WTC11 (cell line): ENCODE measurements at regions not wholly inside any gene's neighbourhood (a gene's known extent, or its start where the extent isn't known, plus 50 kb on each side); places are given as distances from the start of the nearest gene placed in this dataset.

Experiments
- CREB1 ChIP-seq: sonication (generic); formaldehyde crosslinking; IDR thresholded peaks from 2 replicates; pipeline ENCODE4 v1.8.0; 2023; ENCODE audit warnings: mild to moderate bottlenecking, missing genetic modification reagents
- CREM ChIP-seq: sonication (generic); formaldehyde crosslinking; IDR thresholded peaks from 2 replicates; pipeline ENCODE4 v1.8.1; 2022; ENCODE audit warnings: mild to moderate bottlenecking, missing genetic modification reagents, moderate library complexity
- NFE2L1 ChIP-seq: sonication (generic); formaldehyde crosslinking; IDR thresholded peaks from 2 replicates; pipeline ENCODE4 v1.8.1; 2023; ENCODE audit warnings: missing genetic modification reagents
- NFYB ChIP-seq: sonication (generic); formaldehyde crosslinking; conservative IDR thresholded peaks from 2 replicates; pipeline ENCODE4 v1.8.0; 2022; ENCODE audit warnings: low read depth, missing genetic modification reagents
- SP1 ChIP-seq: sonication (generic); formaldehyde crosslinking; conservative IDR thresholded peaks from 2 replicates; pipeline ENCODE4 v1.8.1; 2022; ENCODE audit warnings: missing genetic modification reagents
- ZNF138 ChIP-seq: sonication (generic); formaldehyde crosslinking; conservative IDR thresholded peaks from 2 replicates; pipeline ENCODE4 v1.8.1; 2022; ENCODE audit warnings: mild to moderate bottlenecking, moderate library complexity, missing genetic modification reagents
- TF ChIP-seq, protein P1 (sequence below): sonication (generic); formaldehyde crosslinking; IDR thresholded peaks from 2 replicates; pipeline ENCODE4 v1.8.0; 2022; ENCODE audit warnings: mild to moderate bottlenecking, missing genetic modification reagents
- TF ChIP-seq, protein P2 (sequence below): sonication (generic); formaldehyde crosslinking; IDR thresholded peaks from 2 replicates; pipeline ENCODE4 v1.8.1; 2022; ENCODE audit warnings: mild to moderate bottlenecking, missing genetic modification reagents, moderate library complexity, borderline replicate concordance
- TF ChIP-seq, protein P3 (sequence below): fragments of 200-600 bp; IDR thresholded peaks from 2 replicates; pipeline ENCODE4 v1.8.0; 2022; ENCODE audit warnings: antibody characterized with exemption
- TF ChIP-seq, protein P4 (sequence below): sonication (generic); formaldehyde crosslinking; IDR thresholded peaks from 2 replicates; pipeline ENCODE4 v1.8.0; 2023; ENCODE audit warnings: missing genetic modification reagents
- TF ChIP-seq, protein P5 (sequence below): sonication (generic); formaldehyde crosslinking; conservative IDR thresholded peaks from 2 replicates; pipeline ENCODE4 v1.8.1; 2022; ENCODE audit warnings: mild to moderate bottlenecking, missing genetic modification reagents
- TF ChIP-seq, protein P6 (sequence below): sonication (generic); formaldehyde crosslinking; IDR thresholded peaks from 2 replicates; pipeline ENCODE4 v1.8.1; 2023; ENCODE audit warnings: mild to moderate bottlenecking, missing genetic modification reagents, moderate library complexity
- TF ChIP-seq, protein P7 (sequence below): sonication (generic); formaldehyde crosslinking; IDR thresholded peaks from 2 replicates; pipeline ENCODE4 v1.8.0; 2023; ENCODE audit warnings: missing genetic modification reagents, mild to moderate bottlenecking, borderline replicate concordance
- TF ChIP-seq, protein P8 (sequence below): sonication (generic); formaldehyde crosslinking; IDR thresholded peaks from 2 replicates; pipeline ENCODE4 v1.8.0; 2022; ENCODE audit warnings: mild to moderate bottlenecking, missing genetic modification reagents

DNA sequence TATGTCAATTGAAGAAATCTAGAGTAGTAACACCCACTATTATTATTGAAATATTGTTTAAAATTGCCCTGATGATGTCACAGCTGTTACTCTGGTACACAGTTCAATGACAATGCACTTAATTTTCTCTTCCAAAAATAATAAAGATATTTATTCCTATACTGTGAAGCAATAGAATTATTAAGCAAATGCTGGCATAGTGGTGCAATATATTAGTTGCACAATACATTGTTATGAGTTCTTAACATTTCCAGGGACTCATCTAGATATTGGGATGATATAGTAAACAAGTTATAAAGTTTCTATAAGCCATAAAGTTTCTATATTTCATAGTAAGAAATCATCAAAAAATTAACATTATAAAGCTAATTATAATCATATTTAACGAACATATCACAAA, 897.8 kb downstream of the LRFN5 start:
- TF ChIP-seq, protein P1, sequence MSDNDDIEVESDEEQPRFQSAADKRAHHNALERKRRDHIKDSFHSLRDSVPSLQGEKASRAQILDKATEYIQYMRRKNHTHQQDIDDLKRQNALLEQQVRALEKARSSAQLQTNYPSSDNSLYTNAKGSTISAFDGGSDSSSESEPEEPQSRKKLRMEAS (CRISPR knock-in tag), result no peak
- TF ChIP-seq, protein P2, sequence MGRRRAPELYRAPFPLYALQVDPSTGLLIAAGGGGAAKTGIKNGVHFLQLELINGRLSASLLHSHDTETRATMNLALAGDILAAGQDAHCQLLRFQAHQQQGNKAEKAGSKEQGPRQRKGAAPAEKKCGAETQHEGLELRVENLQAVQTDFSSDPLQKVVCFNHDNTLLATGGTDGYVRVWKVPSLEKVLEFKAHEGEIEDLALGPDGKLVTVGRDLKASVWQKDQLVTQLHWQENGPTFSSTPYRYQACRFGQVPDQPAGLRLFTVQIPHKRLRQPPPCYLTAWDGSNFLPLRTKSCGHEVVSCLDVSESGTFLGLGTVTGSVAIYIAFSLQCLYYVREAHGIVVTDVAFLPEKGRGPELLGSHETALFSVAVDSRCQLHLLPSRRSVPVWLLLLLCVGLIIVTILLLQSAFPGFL, result no peak
- TF ChIP-seq, protein P3, sequence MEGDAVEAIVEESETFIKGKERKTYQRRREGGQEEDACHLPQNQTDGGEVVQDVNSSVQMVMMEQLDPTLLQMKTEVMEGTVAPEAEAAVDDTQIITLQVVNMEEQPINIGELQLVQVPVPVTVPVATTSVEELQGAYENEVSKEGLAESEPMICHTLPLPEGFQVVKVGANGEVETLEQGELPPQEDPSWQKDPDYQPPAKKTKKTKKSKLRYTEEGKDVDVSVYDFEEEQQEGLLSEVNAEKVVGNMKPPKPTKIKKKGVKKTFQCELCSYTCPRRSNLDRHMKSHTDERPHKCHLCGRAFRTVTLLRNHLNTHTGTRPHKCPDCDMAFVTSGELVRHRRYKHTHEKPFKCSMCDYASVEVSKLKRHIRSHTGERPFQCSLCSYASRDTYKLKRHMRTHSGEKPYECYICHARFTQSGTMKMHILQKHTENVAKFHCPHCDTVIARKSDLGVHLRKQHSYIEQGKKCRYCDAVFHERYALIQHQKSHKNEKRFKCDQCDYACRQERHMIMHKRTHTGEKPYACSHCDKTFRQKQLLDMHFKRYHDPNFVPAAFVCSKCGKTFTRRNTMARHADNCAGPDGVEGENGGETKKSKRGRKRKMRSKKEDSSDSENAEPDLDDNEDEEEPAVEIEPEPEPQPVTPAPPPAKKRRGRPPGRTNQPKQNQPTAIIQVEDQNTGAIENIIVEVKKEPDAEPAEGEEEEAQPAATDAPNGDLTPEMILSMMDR, result no peak
- TF ChIP-seq ZNF138 (CRISPR knock-in tag) (no peak), CREM (CRISPR knock-in tag) (no peak), SP1 (CRISPR knock-in tag) (no peak), NFE2L1 (CRISPR knock-in tag) (no peak), CREB1 (no peak), NFYB (CRISPR knock-in tag) (no peak)
- TF ChIP-seq, protein P4, sequence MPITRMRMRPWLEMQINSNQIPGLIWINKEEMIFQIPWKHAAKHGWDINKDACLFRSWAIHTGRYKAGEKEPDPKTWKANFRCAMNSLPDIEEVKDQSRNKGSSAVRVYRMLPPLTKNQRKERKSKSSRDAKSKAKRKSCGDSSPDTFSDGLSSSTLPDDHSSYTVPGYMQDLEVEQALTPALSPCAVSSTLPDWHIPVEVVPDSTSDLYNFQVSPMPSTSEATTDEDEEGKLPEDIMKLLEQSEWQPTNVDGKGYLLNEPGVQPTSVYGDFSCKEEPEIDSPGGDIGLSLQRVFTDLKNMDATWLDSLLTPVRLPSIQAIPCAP (CRISPR knock-in tag), result no peak
- TF ChIP-seq, protein P5, sequence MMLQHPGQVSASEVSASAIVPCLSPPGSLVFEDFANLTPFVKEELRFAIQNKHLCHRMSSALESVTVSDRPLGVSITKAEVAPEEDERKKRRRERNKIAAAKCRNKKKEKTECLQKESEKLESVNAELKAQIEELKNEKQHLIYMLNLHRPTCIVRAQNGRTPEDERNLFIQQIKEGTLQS (CRISPR knock-in tag), result no peak
- TF ChIP-seq, protein P6, sequence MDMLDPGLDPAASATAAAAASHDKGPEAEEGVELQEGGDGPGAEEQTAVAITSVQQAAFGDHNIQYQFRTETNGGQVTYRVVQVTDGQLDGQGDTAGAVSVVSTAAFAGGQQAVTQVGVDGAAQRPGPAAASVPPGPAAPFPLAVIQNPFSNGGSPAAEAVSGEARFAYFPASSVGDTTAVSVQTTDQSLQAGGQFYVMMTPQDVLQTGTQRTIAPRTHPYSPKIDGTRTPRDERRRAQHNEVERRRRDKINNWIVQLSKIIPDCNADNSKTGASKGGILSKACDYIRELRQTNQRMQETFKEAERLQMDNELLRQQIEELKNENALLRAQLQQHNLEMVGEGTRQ (CRISPR knock-in tag), result no peak
- TF ChIP-seq, protein P7, sequence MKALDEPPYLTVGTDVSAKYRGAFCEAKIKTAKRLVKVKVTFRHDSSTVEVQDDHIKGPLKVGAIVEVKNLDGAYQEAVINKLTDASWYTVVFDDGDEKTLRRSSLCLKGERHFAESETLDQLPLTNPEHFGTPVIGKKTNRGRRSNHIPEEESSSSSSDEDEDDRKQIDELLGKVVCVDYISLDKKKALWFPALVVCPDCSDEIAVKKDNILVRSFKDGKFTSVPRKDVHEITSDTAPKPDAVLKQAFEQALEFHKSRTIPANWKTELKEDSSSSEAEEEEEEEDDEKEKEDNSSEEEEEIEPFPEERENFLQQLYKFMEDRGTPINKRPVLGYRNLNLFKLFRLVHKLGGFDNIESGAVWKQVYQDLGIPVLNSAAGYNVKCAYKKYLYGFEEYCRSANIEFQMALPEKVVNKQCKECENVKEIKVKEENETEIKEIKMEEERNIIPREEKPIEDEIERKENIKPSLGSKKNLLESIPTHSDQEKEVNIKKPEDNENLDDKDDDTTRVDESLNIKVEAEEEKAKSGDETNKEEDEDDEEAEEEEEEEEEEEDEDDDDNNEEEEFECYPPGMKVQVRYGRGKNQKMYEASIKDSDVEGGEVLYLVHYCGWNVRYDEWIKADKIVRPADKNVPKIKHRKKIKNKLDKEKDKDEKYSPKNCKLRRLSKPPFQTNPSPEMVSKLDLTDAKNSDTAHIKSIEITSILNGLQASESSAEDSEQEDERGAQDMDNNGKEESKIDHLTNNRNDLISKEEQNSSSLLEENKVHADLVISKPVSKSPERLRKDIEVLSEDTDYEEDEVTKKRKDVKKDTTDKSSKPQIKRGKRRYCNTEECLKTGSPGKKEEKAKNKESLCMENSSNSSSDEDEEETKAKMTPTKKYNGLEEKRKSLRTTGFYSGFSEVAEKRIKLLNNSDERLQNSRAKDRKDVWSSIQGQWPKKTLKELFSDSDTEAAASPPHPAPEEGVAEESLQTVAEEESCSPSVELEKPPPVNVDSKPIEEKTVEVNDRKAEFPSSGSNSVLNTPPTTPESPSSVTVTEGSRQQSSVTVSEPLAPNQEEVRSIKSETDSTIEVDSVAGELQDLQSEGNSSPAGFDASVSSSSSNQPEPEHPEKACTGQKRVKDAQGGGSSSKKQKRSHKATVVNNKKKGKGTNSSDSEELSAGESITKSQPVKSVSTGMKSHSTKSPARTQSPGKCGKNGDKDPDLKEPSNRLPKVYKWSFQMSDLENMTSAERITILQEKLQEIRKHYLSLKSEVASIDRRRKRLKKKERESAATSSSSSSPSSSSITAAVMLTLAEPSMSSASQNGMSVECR (CRISPR knock-in tag), result no peak
- TF ChIP-seq, protein P8, sequence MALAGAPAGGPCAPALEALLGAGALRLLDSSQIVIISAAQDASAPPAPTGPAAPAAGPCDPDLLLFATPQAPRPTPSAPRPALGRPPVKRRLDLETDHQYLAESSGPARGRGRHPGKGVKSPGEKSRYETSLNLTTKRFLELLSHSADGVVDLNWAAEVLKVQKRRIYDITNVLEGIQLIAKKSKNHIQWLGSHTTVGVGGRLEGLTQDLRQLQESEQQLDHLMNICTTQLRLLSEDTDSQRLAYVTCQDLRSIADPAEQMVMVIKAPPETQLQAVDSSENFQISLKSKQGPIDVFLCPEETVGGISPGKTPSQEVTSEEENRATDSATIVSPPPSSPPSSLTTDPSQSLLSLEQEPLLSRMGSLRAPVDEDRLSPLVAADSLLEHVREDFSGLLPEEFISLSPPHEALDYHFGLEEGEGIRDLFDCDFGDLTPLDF (CRISPR knock-in tag), result no peak
